Heart right ventricle (tissue), 16 donors: ENCODE measurements at regions not wholly inside any gene's neighbourhood (a gene's known extent, or its start where the extent isn't known, plus 50 kb on each side); places are given as distances from the start of the nearest gene placed in this dataset.

ENCODE experiments used
- ATAC-seq, 8 donors: fragments of 200-7000 bp; cut with Tn5 transposase; one replicate each; pipeline ENCODE4 v1.9.1; 2020; ENCODE audit warnings: mild to moderate bottlenecking in 8 of 8, moderate library complexity in 8 of 8, moderate number of reproducible peaks in 1 of 8
- DNase-seq, 2 donors: peaks; one replicate each; pipeline ENCODE4 v3.0.0-alpha.2; 2020
- H3K27ac ChIP-seq, 10 donors: fragments of 200-600 bp; sonication (generic) in 2 of 10; one replicate each; pipeline versions ENCODE4 v1.5.0 to v1.8.0; 2020 to 2022; ENCODE audit warnings: mild to moderate bottlenecking in 3 of 10
- H3K27me3 ChIP-seq, 7 donors: fragments of 200-600 bp; one replicate each; pipeline ENCODE4 v1.8.0; 2021 to 2022; ENCODE audit warnings: mild to moderate bottlenecking in 2 of 7
- H3K36me3 ChIP-seq, 9 donors: fragments of 200-600 bp; sonication (generic) in 1 of 9; one replicate each; pipeline versions ENCODE4 v1.5.0 to v1.8.0; 2020 to 2022; ENCODE audit warnings: mild to moderate bottlenecking in 2 of 9
- H3K4me1 ChIP-seq, 9 donors: fragments of 200-600 bp; sonication (generic) in 1 of 9; one replicate each; pipeline versions ENCODE4 v1.5.0 to v1.8.0; 2020 to 2022; ENCODE audit warnings: mild to moderate bottlenecking in 4 of 9
- H3K4me3 ChIP-seq, 10 donors: fragments of 200-600 bp; sonication (generic) in 2 of 10; one replicate each; pipeline versions ENCODE4 v1.5.0 to v1.8.0; 2020 to 2022; ENCODE audit warnings: mild to moderate bottlenecking in 7 of 10, moderate library complexity in 2 of 10
- H3K9me3 ChIP-seq, 11 donors: fragments of 200-600 bp in 10 of 11; sonication (generic) in 2 of 11; one replicate each; pipeline versions ENCODE4 v1.5.0 to v1.8.0; 2013 to 2022; ENCODE audit warnings: mild to moderate bottlenecking in 2 of 11, control low read depth in 1 of 11, moderate library complexity in 1 of 11
- WGBS, 2 donors: extraction: QIAGEN DNeasy Blood & Tissue Kit; methylation state at CpG; one replicate each; pipeline ENCODE4 v1.1.7; 2013; ENCODE audit warnings: inconsistent platforms in 1 of 2; 5-methylcytosine and 5-hydroxymethylcytosine counted together
- intact Hi-C, 10 donors: fragments of 100-400 bp; cut with DNase I; formaldehyde crosslinking; loops; one replicate each; pipeline versions ENCODE4 v1.11.1 to v1.14.2; 2022
- TF ChIP-seq, protein P1 (sequence below), 9 donors: fragments of 200-600 bp; sonication (generic) in 2 of 9; IDR thresholded peaks; one replicate each; pipeline versions ENCODE4 v1.5.0 to v1.8.0; 2021 to 2022; ENCODE audit warnings: antibody characterized with exemption in 9 of 9, mild to moderate bottlenecking in 5 of 9, moderate library complexity in 1 of 9
- donor health status: Arrhythmogenic right ventricular cardiomyopathy.
- donor health status: ischemic (EF 13 %, LVEDD 7.1; RV severe dilation, severe dysfunction).
- donor health status: healthy with polysubstance abuse.
- donor health status: DM: no; HTN: yes; CAD: no.
- donor health status: DM: no; HTN: no; CAD: no.
- donor health status: ischemic (EF 25% LVEDD 6.9; RV normal size, moderate dysfunction).
- donor health status: ischemic (EF 25% LVEDD 5.7; RV mildly dilated, moderate dysfunction).
- donor health status: healthy.
- donor health status: DM: yes; HTN: yes; CAD: no.
- donor health status: Ischemic cardiomyopathy.
- donor health status: ischemic (EF 35%, LVEDD 5.7; RV mildly dilated, moderate dysfunction).
- donor health status: nonischemic (EF 11% LVEDD 7.7; RV severe dilation, severe dysfunction).
- donor health status: DM: yes; HTN: yes; CAD: no.
- donor health status: PGD.
- donor health status: ischemic (EF 29% LVEDD 5.4; RV normal size, mild dysfunction).
- donor health status: nonischemic (EF 23%, LVEDD 6.1; RV moderate dilation, normal function).

DNA sequence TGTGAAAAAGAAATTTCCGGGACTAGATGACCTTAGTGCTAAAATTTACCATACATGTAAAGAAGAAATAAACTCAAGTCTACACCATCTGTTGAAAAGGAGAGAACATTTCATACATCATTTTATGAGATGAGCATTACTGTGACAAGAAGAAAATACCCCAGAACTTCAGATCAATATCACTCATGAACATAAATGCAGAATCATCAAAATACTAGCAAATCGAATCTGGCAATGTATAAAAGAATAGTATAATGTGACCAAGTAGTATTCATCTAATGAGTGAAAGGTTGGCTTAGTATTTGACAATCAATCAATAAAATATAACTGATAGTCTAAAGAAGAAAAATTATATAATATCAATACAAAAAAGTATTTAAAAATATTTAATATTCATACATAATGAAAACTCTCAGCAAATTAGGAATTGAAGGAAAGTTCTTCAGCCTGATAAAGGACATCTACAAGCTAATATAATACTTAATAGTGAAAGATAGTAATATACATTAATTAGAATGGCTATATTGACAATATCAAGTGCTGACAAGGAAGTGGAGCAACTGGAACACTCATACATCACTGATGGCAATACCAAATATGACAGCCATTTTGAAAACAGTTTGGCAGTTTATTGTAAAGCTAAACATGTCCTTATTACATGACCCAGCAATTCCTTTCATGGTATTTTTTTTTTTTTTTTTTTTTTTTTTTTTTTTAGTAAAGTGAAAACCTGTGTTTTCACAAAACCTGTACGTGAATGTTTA is 231.4 kb upstream of the ZEB2 start:
- H3K36me3 ChIP-seq: no peaks in the 10 kb centered on the region
- DNase-seq (no peak), ATAC-seq (no peak)
- 89 to 91% methylated on average over 3 of the region's 3 CpGs for WGBS, 2 donors
- peaks cover 0 to 59% (median 27%) of the 10 kb centered on the region in 11 donors for H3K9me3 ChIP-seq
- no peak overlapping the region for H3K4me3 ChIP-seq
- no peak overlapping the region for H3K27ac ChIP-seq
- intact Hi-C loops: no loop called here
- TF ChIP-seq, protein P1, sequence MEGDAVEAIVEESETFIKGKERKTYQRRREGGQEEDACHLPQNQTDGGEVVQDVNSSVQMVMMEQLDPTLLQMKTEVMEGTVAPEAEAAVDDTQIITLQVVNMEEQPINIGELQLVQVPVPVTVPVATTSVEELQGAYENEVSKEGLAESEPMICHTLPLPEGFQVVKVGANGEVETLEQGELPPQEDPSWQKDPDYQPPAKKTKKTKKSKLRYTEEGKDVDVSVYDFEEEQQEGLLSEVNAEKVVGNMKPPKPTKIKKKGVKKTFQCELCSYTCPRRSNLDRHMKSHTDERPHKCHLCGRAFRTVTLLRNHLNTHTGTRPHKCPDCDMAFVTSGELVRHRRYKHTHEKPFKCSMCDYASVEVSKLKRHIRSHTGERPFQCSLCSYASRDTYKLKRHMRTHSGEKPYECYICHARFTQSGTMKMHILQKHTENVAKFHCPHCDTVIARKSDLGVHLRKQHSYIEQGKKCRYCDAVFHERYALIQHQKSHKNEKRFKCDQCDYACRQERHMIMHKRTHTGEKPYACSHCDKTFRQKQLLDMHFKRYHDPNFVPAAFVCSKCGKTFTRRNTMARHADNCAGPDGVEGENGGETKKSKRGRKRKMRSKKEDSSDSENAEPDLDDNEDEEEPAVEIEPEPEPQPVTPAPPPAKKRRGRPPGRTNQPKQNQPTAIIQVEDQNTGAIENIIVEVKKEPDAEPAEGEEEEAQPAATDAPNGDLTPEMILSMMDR (IDR thresholded peaks at IDR 0.05): no peak
- H3K27me3 ChIP-seq: no peaks in the 10 kb centered on the region
- no peaks in the 10 kb centered on the region for H3K4me1 ChIP-seq

DNA sequence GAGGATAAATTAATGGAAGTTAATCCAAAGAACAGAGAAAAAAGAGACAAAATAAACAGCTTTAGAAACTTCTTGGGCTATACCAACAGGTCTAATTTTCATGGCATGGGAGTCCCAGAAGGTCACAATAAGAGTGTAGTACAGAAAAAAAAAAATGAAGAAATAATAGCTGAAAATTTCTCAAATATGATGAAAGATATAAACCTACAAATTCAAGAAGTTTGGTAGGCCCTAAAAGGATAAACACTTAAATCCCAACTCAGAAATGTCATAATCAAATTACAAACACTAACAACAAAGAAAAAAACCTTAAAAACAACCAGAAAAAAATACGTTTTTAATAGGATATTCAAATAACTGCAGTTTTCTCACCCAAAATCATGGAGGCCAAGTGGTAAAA is 229.3 kb upstream of the ZEB2 start:
- intact Hi-C loops: no loop called here

GRCh38 chr2:144748443-144748842 is 228.5 kb upstream of the ZEB2 start:
- TF ChIP-seq, protein P1 (IDR thresholded peaks at IDR 0.05): no peak
- Histone ChIP-seq H3K36me3 (no peaks in the 10 kb centered on the region), H3K27me3 (no peaks in the 10 kb centered on the region), H3K4me3 (no peak overlapping the region), H3K9me3 (peaks cover 0 to 65% (median 27%) of the 10 kb centered on the region in 11 donors), H3K4me1 (no peaks in the 10 kb centered on the region), H3K27ac (no peak overlapping the region)
- 78 to 95% methylated on average over 5 of the region's 5 CpGs for WGBS, 2 donors
- DNase-seq (no peak), ATAC-seq (no peak)
- intact Hi-C loops: no loop called here

More for the DNA sequence above, 229.3 kb upstream of the ZEB2 start:
- WGBS, 2 donors: 70 to 77% methylated on average over 1 of the region's 1 CpG
- peaks cover 0 to 65% (median 27%) of the 10 kb centered on the region in 11 donors for H3K9me3 ChIP-seq
- H3K4me3 ChIP-seq: no peak overlapping the region
- TF ChIP-seq, protein P1 (IDR thresholded peaks at IDR 0.05): no peak
- no peaks in the 10 kb centered on the region for H3K27me3 ChIP-seq
- no peak for DNase-seq
- no peaks in the 10 kb centered on the region for H3K4me1 ChIP-seq
- no peak for ATAC-seq
- no peaks in the 10 kb centered on the region for H3K36me3 ChIP-seq
- H3K27ac ChIP-seq: no peak overlapping the region

DNA sequence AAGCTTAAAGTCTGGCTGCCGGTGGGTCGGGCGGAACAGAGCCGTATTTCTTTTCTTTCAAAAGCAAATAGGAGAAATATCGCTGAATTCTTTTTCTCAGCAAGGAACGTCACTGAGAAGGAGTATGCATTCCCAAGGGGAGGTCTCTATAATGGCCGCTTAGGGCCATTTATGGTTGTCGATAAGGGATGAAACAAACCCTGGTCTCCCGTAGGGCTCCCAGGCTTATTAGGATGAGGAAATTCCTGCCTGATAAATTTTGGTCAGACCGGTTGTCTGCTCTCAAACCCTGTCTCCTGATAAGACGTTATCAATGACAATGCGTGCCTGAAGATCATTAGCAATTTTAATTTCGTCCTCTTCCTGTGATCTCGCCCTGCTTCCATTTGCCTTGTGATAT is 227.7 kb upstream of the ZEB2 start:
- ATAC-seq (no peak), DNase-seq (no peak)
- intact Hi-C loops: no loop called here
- Histone ChIP-seq H3K4me3 (no peak overlapping the region), H3K27ac (no peak overlapping the region), H3K9me3 (peaks cover 0 to 65% (median 27%) of the 10 kb centered on the region in 11 donors), H3K36me3 (no peaks in the 10 kb centered on the region), H3K27me3 (no peaks in the 10 kb centered on the region), H3K4me1 (no peaks in the 10 kb centered on the region)
- TF ChIP-seq, protein P1 (IDR thresholded peaks at IDR 0.05): no peak
- WGBS, 2 donors: 82 to 93% methylated on average over 14 of the region's 14 CpGs
